ENCODE measurements at regions not wholly inside any gene's neighbourhood (a gene's known extent, or its start where the extent isn't known, plus 50 kb on each side); places are given as distances from the start of the nearest gene placed in this dataset.

DNA sequence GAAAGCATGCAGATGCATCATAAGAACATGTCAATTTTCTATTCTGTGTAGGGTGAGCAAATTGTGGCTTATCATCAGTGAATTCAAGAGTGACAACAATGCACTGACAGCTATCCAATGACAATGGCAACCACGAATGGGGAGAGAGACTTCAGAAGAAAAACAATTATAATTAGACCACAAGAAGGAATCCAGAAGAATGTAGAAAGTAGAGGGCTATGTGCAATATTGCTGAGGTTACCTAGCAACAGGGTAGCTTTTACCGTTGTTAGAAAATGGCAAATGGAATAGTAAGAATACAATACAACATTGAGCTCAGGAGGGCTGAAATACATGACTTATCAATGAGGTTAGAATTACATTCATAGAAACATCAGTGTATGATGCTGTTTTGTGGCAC is 71.1 kb upstream of the SESTD1 start:
- no peak for TF ChIP-seq POLR2AphosphoS5 (IDR thresholded peaks at IDR 0.05; ENCODE audit: borderline replicate concordance, low read depth, low read length)
- TF ChIP-seq EZH2 (IDR thresholded peaks at IDR 0.05) = no peak

Measured in SK-N-MC (cell line).